ENCODE measurements at regions not wholly inside any gene's neighbourhood (a gene's known extent, or its start where the extent isn't known, plus 50 kb on each side); places are given as distances from the start of the nearest gene placed in this dataset.

DNA sequence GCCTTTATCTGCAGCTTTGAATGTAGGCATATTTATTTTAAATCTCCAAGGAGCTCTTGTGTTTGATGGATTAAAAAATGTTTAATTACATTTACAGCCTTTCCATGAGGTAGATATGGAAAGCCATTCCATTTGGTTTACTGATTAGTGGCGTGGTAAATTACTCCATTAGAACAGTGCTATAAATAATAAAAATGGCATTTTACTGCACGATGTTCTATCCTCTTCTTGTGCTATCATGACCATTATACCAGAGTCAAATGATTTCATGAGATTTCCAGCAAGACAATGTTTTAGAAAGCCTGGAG is 250.9 kb upstream of the HTR2A start:
- Histone ChIP-seq H3K4me1 (ENCODE audit: insufficient read depth, low read length) (no peaks in the 10 kb centered on the region), H3K27ac (ENCODE audit: low read depth in 1 of 2, low read length in 2 of 2) (no peak overlapping the region), H3K9me3 (ENCODE audit: control insufficient read depth in 1 of 2, insufficient read depth in 1 of 2, low read length in 2 of 2) (no peaks in the 10 kb centered on the region), H3K27me3 (ENCODE audit: control insufficient read depth in 1 of 2, insufficient read depth in 2 of 2, low read length in 2 of 2) (no peaks in the 10 kb centered on the region), H3K36me3 (ENCODE audit: insufficient read depth, low read length) (no peaks in the 10 kb centered on the region), H3K4me3 (ENCODE audit: low read length) (no peak overlapping the region)
- Mint-ChIP-seq H3K27ac (no peak overlapping the region), H3K9me3 (no peaks in the 10 kb centered on the region), H3K4me1 (ENCODE audit: low read depth) (no peaks in the 10 kb centered on the region), H3K4me3 (no peak overlapping the region), H3K27me3 (no peaks in the 10 kb centered on the region), H3K36me3 (ENCODE audit: low read depth) (no peaks in the 10 kb centered on the region)
- ChIA-PET POLR2A (no interaction called here), CTCF (no interaction called here)
- DNase-seq (no peak), ATAC-seq (ENCODE audit: poor library complexity) (no peak)
- intact Hi-C loops (cut with DNase I, micrococcal nuclease): no loop called here
- TF ChIP-seq, protein P1, sequence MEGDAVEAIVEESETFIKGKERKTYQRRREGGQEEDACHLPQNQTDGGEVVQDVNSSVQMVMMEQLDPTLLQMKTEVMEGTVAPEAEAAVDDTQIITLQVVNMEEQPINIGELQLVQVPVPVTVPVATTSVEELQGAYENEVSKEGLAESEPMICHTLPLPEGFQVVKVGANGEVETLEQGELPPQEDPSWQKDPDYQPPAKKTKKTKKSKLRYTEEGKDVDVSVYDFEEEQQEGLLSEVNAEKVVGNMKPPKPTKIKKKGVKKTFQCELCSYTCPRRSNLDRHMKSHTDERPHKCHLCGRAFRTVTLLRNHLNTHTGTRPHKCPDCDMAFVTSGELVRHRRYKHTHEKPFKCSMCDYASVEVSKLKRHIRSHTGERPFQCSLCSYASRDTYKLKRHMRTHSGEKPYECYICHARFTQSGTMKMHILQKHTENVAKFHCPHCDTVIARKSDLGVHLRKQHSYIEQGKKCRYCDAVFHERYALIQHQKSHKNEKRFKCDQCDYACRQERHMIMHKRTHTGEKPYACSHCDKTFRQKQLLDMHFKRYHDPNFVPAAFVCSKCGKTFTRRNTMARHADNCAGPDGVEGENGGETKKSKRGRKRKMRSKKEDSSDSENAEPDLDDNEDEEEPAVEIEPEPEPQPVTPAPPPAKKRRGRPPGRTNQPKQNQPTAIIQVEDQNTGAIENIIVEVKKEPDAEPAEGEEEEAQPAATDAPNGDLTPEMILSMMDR (IDR thresholded peaks at IDR 0.05): no peak

- POLR2A ChIA-PET: no interaction called here
These were observed 250.3 kb upstream of the HTR2A start for GRCh38 chr13:47146991-47147811.

DNA sequence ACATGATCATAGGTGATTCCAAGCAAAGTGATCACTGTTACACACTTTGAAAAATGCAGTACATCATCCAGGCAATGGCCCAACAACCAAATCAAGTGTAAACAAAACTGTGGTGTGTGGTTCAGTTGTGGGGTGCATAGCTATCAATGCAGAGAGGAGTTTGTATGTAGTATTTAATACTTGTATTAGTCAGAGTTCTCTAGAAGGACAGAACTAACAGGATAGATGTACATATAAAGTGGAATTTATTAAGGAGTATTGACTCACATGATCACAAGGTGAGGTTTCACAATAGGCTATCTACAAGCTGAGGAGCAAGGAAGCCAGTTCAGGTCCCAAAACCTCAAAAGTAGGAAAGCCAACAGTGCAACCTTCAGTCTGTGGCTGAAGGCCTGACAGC is 249.3 kb upstream of the HTR2A start:
- H3K27me3 ChIP-seq (ENCODE audit: control insufficient read depth in 1 of 2, insufficient read depth in 2 of 2, low read length in 2 of 2): no peaks in the 10 kb centered on the region
- H3K4me1 ChIP-seq (ENCODE audit: insufficient read depth, low read length): no peaks in the 10 kb centered on the region
- no peaks in the 10 kb centered on the region for H3K9me3 ChIP-seq (ENCODE audit: control insufficient read depth in 1 of 2, insufficient read depth in 1 of 2, low read length in 2 of 2)
- DNase-seq: no peak
- H3K4me3 ChIP-seq (ENCODE audit: low read length): no peak overlapping the region
- H3K9me3 Mint-ChIP-seq: no peaks in the 10 kb centered on the region
- intact Hi-C loops (cut with DNase I, micrococcal nuclease): no loop called here
- H3K27ac Mint-ChIP-seq: no peak overlapping the region
- no peak overlapping the region for H3K27ac ChIP-seq (ENCODE audit: low read depth in 1 of 2, low read length in 2 of 2)
- H3K4me1 Mint-ChIP-seq (ENCODE audit: low read depth): no peaks in the 10 kb centered on the region
- TF ChIP-seq, protein P1 (IDR thresholded peaks at IDR 0.05): no peak
- POLR2A ChIA-PET: no interaction called here
- H3K36me3 ChIP-seq (ENCODE audit: insufficient read depth, low read length): no peaks in the 10 kb centered on the region
- ATAC-seq (ENCODE audit: poor library complexity): no peak
- no peaks in the 10 kb centered on the region for H3K36me3 Mint-ChIP-seq (ENCODE audit: low read depth)
- CTCF ChIA-PET: no interaction called here
- H3K4me3 Mint-ChIP-seq: no peak overlapping the region
- no peaks in the 10 kb centered on the region for H3K27me3 Mint-ChIP-seq

More at GRCh38 chr13:47146991-47147811, 250.3 kb upstream of the HTR2A start:
- no peaks in the 10 kb centered on the region for H3K27me3 Mint-ChIP-seq
- CTCF ChIA-PET: no interaction called here
- H3K36me3 Mint-ChIP-seq (ENCODE audit: low read depth): no peaks in the 10 kb centered on the region
- H3K36me3 ChIP-seq (ENCODE audit: insufficient read depth, low read length): no peaks in the 10 kb centered on the region
- TF ChIP-seq, protein P1 (IDR thresholded peaks at IDR 0.05): no peak
- H3K4me1 ChIP-seq (ENCODE audit: insufficient read depth, low read length): no peaks in the 10 kb centered on the region
- no peak overlapping the region for H3K27ac Mint-ChIP-seq
- no peak overlapping the region for H3K4me3 Mint-ChIP-seq
- no peak for ATAC-seq (ENCODE audit: poor library complexity)
- no peak overlapping the region for H3K27ac ChIP-seq (ENCODE audit: low read depth in 1 of 2, low read length in 2 of 2)
- no peaks in the 10 kb centered on the region for H3K9me3 ChIP-seq (ENCODE audit: control insufficient read depth in 1 of 2, insufficient read depth in 1 of 2, low read length in 2 of 2)
- no peak for DNase-seq
- no peaks in the 10 kb centered on the region for H3K27me3 ChIP-seq (ENCODE audit: control insufficient read depth in 1 of 2, insufficient read depth in 2 of 2, low read length in 2 of 2)
- intact Hi-C loops (cut with DNase I, micrococcal nuclease): no loop called here
- H3K9me3 Mint-ChIP-seq: no peaks in the 10 kb centered on the region
- H3K4me1 Mint-ChIP-seq (ENCODE audit: low read depth): no peaks in the 10 kb centered on the region
- H3K4me3 ChIP-seq (ENCODE audit: low read length): no peak overlapping the region
